ENCODE measurements at regions not wholly inside any gene's neighbourhood (a gene's known extent, or its start where the extent isn't known, plus 50 kb on each side); places are given as distances from the start of the nearest gene placed in this dataset.

- H3K27ac Mint-ChIP-seq: no peak overlapping the region
- TF ChIP-seq, protein P1, sequence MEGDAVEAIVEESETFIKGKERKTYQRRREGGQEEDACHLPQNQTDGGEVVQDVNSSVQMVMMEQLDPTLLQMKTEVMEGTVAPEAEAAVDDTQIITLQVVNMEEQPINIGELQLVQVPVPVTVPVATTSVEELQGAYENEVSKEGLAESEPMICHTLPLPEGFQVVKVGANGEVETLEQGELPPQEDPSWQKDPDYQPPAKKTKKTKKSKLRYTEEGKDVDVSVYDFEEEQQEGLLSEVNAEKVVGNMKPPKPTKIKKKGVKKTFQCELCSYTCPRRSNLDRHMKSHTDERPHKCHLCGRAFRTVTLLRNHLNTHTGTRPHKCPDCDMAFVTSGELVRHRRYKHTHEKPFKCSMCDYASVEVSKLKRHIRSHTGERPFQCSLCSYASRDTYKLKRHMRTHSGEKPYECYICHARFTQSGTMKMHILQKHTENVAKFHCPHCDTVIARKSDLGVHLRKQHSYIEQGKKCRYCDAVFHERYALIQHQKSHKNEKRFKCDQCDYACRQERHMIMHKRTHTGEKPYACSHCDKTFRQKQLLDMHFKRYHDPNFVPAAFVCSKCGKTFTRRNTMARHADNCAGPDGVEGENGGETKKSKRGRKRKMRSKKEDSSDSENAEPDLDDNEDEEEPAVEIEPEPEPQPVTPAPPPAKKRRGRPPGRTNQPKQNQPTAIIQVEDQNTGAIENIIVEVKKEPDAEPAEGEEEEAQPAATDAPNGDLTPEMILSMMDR (IDR thresholded peaks at IDR 0.05): no peak
- no peaks in the 10 kb centered on the region for H3K4me1 Mint-ChIP-seq (ENCODE audit: low read depth)
- H3K36me3 Mint-ChIP-seq (ENCODE audit: low read depth): no peaks in the 10 kb centered on the region
- no peaks in the 10 kb centered on the region for H3K9me3 Mint-ChIP-seq
- peaks cover 49% of the 10 kb centered on the region for H3K27me3 Mint-ChIP-seq (ENCODE audit: insufficient read depth)
- no peak for DNase-seq
- no peak overlapping the region for H3K4me3 Mint-ChIP-seq
Measured at GRCh38 chr2:217017456-217018252, 157.8 kb upstream of the TNP1 start.

DNA sequence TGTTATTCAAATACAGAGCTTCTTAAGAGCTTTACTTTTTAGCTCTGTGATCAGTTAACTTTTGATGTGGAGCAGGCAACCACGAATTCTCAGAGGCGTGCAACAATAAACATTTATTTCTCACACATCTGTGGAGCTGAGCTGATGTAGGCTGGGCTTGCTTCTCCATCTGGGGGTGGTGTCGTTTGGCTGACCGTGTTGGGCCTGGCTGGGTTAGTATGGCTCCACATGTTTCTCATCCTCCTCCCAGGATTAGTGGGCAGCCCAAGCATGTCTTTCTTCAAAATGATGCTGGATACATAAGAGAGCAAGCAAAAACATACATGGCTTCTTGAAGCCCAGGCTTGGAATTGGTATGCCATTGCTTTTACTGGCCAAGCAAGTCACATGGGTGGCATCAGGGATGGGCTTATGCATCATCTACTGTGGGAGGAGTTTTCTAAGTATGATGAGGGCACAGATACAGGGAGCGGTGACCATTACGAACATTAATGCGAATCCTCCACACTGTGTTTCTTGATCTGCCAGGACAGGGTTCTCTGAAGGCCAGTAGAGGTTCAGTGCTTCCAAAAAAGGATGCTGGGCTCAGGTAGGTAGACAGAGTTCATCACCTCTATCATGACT, 157.0 kb upstream of the TNP1 start:
- H3K36me3 Mint-ChIP-seq (ENCODE audit: low read depth): no peaks in the 10 kb centered on the region
- H3K27me3 Mint-ChIP-seq (ENCODE audit: insufficient read depth): peaks cover 53% of the 10 kb centered on the region
- TF ChIP-seq, protein P1 (IDR thresholded peaks at IDR 0.05): no peak
- no peak overlapping the region for H3K4me3 Mint-ChIP-seq
- H3K27ac Mint-ChIP-seq: no peak overlapping the region
- DNase-seq: no peak
- no peaks in the 10 kb centered on the region for H3K4me1 Mint-ChIP-seq (ENCODE audit: low read depth)
- H3K9me3 Mint-ChIP-seq: no peaks in the 10 kb centered on the region

- TF ChIP-seq, protein P1 (IDR thresholded peaks at IDR 0.05): no peak
- Mint-ChIP-seq H3K9me3 (no peaks in the 10 kb centered on the region), H3K4me3 (no peak overlapping the region), H3K27ac (no peak overlapping the region), H3K27me3 (ENCODE audit: insufficient read depth) (peaks cover 60% of the 10 kb centered on the region), H3K4me1 (ENCODE audit: low read depth) (no peaks in the 10 kb centered on the region), H3K36me3 (ENCODE audit: low read depth) (no peaks in the 10 kb centered on the region)
- DNase-seq: no peak
Measured at GRCh38 chr2:217014328-217015105, 154.7 kb upstream of the TNP1 start.

- DNase-seq: no peak
- no peaks in the 10 kb centered on the region for H3K9me3 Mint-ChIP-seq
- no peaks in the 10 kb centered on the region for H3K4me1 Mint-ChIP-seq (ENCODE audit: low read depth)
- no peaks in the 10 kb centered on the region for H3K36me3 Mint-ChIP-seq (ENCODE audit: low read depth)
- no peak overlapping the region for H3K4me3 Mint-ChIP-seq
- no peak overlapping the region for H3K27ac Mint-ChIP-seq
- peaks cover 59% of the 10 kb centered on the region for H3K27me3 Mint-ChIP-seq (ENCODE audit: insufficient read depth)
- TF ChIP-seq, protein P1 (IDR thresholded peaks at IDR 0.05): no peak
Measured at GRCh38 chr2:217013926-217014325, 154.1 kb upstream of the TNP1 start.

GRCh38 chr2:217011576-217011975, 151.7 kb upstream of the TNP1 start:
- H3K9me3 Mint-ChIP-seq: no peaks in the 10 kb centered on the region
- no peak for DNase-seq
- no peak overlapping the region for H3K27ac Mint-ChIP-seq
- TF ChIP-seq, protein P1 (IDR thresholded peaks at IDR 0.05): no peak
- H3K36me3 Mint-ChIP-seq (ENCODE audit: low read depth): no peaks in the 10 kb centered on the region
- no peaks in the 10 kb centered on the region for H3K4me1 Mint-ChIP-seq (ENCODE audit: low read depth)
- peaks cover 43% of the 10 kb centered on the region for H3K27me3 Mint-ChIP-seq (ENCODE audit: insufficient read depth)
- H3K4me3 Mint-ChIP-seq: no peak overlapping the region

All from HFFc6 (cell line).